GM18909 (cell line): ENCODE measurements at regions not wholly inside any gene's neighbourhood (a gene's known extent, or its start where the extent isn't known, plus 50 kb on each side); places are given as distances from the start of the nearest gene placed in this dataset.
"Not testable (repeated sequence)": the region's sequence is repeated elsewhere in the genome, so short reads cannot be mapped to it uniquely, and the experiment has no call there.

Experiments used
- ATAC-seq: cut with Tn5 transposase; IDR thresholded peaks from one replicate; pipeline ENCODE4 v1.9.1; 2021; ENCODE audit warnings: mild to moderate bottlenecking; ENCODE audit not compliant: unreplicated experiment, poor library complexity

GRCh38 chr9:103574056-103574455 lies 520.1 kb upstream of the SMC2 start:
- no peak for ATAC-seq

GRCh38 chr9:103586721-103587120 lies 507.4 kb upstream of the SMC2 start:
- ATAC-seq, result no peak

- ATAC-seq, result no peak
Observed at GRCh38 chr9:103601287-103601686, 492.8 kb upstream of the SMC2 start.

GRCh38 chr9:103611950-103612349 lies 482.2 kb upstream of the SMC2 start:
- not testable (repeated sequence) for ATAC-seq

GRCh38 chr9:103615994-103616393 lies 478.1 kb upstream of the SMC2 start:
- ATAC-seq, result no peak

- no peak for ATAC-seq
Observed at GRCh38 chr9:103617046-103617445, 477.1 kb upstream of the SMC2 start.

- ATAC-seq, result no peak
Observed at GRCh38 chr9:103625161-103625804, 468.8 kb upstream of the SMC2 start.

GRCh38 chr9:103627731-103628130 lies 466.4 kb upstream of the SMC2 start:
- ATAC-seq, result no peak

GRCh38 chr9:103649086-103649485 lies 445.0 kb upstream of the SMC2 start:
- no peak for ATAC-seq

- ATAC-seq, result no peak
Observed at GRCh38 chr9:103658156-103658555, 436.0 kb upstream of the SMC2 start.

- no peak for ATAC-seq
Observed at GRCh38 chr9:103660830-103661229, 433.3 kb upstream of the SMC2 start.

GRCh38 chr9:103661663-103662062 lies 432.4 kb upstream of the SMC2 start:
- ATAC-seq, result no peak

- ATAC-seq, result no peak
Observed at GRCh38 chr9:103669296-103669695, 424.8 kb upstream of the SMC2 start.

GRCh38 chr9:103674271-103674670 lies 419.8 kb upstream of the SMC2 start:
- no peak for ATAC-seq

GRCh38 chr9:103680581-103680980 lies 413.5 kb upstream of the SMC2 start:
- ATAC-seq, result no peak

- no peak for ATAC-seq
Observed at GRCh38 chr9:103681435-103681834, 412.7 kb upstream of the SMC2 start.

- ATAC-seq, result no peak
Observed at GRCh38 chr9:103700195-103700962, 393.7 kb upstream of the SMC2 start.

GRCh38 chr9:103702572-103702971 lies 391.5 kb upstream of the SMC2 start:
- no peak for ATAC-seq

- no peak for ATAC-seq
Observed at GRCh38 chr9:103707181-103707580, 386.9 kb upstream of the SMC2 start.

GRCh38 chr9:103709366-103709765 lies 384.7 kb upstream of the SMC2 start:
- ATAC-seq, result no peak

GRCh38 chr9:103713631-103714030 lies 380.5 kb upstream of the SMC2 start:
- ATAC-seq, result no peak

GRCh38 chr9:103714992-103715391 lies 379.1 kb upstream of the SMC2 start:
- ATAC-seq, result no peak
